ENCODE measurements at regions not wholly inside any gene's neighbourhood (a gene's known extent, or its start where the extent isn't known, plus 50 kb on each side); places are given as distances from the start of the nearest gene placed in this dataset.

DNA sequence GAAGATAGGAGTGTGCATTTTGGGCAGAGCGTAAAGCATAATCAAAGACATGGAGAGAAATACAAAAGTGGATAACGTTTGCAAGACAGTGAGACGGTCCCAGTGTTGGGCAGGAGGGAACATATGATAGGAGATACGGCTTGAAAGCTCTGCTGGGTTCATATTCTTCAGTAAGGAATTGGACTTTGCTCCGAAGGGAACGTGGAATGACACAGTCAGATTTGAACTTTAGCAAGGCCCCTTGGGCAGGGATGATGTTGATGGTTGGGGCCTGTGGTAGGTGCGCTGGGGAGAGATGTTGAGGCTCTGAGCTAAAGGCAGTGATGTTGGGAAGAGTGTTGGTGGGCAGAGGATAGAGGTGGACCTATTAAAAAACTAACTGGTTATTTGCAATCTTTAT, 143.5 kb upstream of the TBX3 start:
- H3K27ac ChIP-seq: no peak overlapping the region
- TF ChIP-seq CTCF (conservative IDR thresholded peaks at IDR 0.05): no peak
- no peak for TF ChIP-seq ZFX (IDR thresholded peaks at IDR 0.05)

DNA sequence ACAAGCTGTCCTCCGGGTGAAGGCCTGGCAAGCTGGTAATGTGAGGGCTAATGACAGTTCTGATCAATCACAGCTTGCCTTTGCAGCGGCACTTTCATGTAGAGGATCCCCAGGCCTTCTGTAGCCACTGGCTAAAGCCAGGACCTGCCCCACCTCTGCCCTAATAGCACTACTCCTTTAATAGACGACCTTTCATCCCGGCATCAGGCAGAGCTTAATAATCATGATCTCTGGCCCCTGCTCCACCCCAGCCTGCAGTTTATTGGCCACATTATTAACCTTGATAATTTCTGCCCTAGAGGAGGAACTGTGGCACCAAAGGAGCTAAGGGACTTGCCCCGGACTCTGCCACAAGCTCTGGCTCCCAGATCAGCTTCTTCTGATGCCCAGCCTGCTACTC, 142.3 kb upstream of the TBX3 start:
- no peak overlapping the region for H3K27ac ChIP-seq
- TF ChIP-seq CTCF (conservative IDR thresholded peaks at IDR 0.05) (no peak), ZFX (IDR thresholded peaks at IDR 0.05) (no peak)

GRCh38 chr12:114823724-114824123, 139.7 kb upstream of the TBX3 start:
- no peak for TF ChIP-seq CTCF (conservative IDR thresholded peaks at IDR 0.05)
- no peak overlapping the region for H3K27ac ChIP-seq

GRCh38 chr12:114821570-114821969, 137.6 kb upstream of the TBX3 start:
- H3K27ac ChIP-seq: no peak overlapping the region
- TF ChIP-seq CTCF (conservative IDR thresholded peaks at IDR 0.05) (no peak), ZFX (IDR thresholded peaks at IDR 0.05) (no peak)

- TF ChIP-seq CTCF (conservative IDR thresholded peaks at IDR 0.05) (no peak), ZFX (IDR thresholded peaks at IDR 0.05) (no peak)
- no peak overlapping the region for H3K27ac ChIP-seq
These were observed 136.8 kb upstream of the TBX3 start for GRCh38 chr12:114820796-114821195.

DNA sequence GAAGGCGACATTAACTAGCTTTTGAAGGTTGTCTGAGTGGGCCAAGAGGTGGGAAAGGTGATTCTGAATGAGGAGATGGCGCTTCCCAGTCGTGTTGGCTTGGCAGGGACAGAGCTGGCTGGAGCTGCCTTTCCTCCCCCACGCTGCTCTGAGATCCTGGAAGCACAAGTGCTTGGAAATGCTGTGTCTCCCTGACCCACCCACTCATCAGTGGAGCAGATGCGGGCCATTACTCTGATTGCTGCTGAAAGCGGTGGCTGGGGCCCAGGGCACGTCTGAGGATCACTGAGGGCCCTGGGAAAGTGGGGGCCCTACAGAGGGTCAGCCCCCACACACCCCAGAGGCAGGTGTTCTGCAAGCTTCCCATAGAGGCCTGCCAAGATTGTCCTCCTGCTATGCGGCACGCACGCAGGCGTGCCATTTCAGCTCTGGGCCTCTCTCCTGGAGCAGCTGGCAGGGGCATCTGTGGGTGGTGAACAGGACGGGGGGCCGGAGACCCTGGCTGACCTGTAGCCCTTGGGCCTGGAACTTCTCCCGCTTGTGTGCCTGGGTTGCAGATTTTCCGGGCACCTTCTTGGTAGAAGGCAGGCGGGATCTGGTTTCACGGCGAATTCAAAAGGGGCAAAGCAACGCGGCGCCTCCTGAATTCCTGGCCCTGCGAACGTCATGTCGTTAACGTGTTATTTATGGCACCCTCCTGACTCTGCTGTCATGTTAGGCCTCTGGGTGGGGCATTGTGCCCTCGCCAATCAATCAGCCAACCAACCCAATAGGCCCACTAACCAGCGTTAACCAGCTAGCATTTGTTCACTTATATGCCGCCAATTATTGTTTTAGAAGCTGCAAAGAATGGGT, 133.8 kb upstream of the TBX3 start:
- no peak overlapping the region for H3K27ac ChIP-seq
- TF ChIP-seq CTCF (conservative IDR thresholded peaks at IDR 0.05) (no peak), ZFX (IDR thresholded peaks at IDR 0.05) (no peak)

GRCh38 chr12:114815026-114815795, 131.2 kb upstream of the TBX3 start:
- TF ChIP-seq ZFX (IDR thresholded peaks at IDR 0.05): no peak
- no peak for TF ChIP-seq CTCF (conservative IDR thresholded peaks at IDR 0.05)
- H3K27ac ChIP-seq: no peak overlapping the region

All from C4-2B (cell line).